GM20431 (cell line): ENCODE measurements at regions not wholly inside any gene's neighbourhood (a gene's known extent, or its start where the extent isn't known, plus 50 kb on each side); places are given as distances from the start of the nearest gene placed in this dataset.

Source experiments
- in situ Hi-C: fragments of 300-500 bp; cut with MseI, MboI; formaldehyde crosslinking; loops from one replicate; pipeline ENCODE4 v1.15.0; 2020; ENCODE audit warnings: low sequenced_read_pairs; ENCODE audit not compliant: unreplicated experiment

- in situ Hi-C loops: no loop called here
These were observed 124.6 kb upstream of the CDH4 start for GRCh38 chr20:61127311-61128039.

GRCh38 chr20:61128701-61129269 is 123.3 kb upstream of the CDH4 start:
- in situ Hi-C loops: no loop called here

- in situ Hi-C loops: no loop called here
These were observed 122.8 kb upstream of the CDH4 start for GRCh38 chr20:61129311-61129710.

DNA sequence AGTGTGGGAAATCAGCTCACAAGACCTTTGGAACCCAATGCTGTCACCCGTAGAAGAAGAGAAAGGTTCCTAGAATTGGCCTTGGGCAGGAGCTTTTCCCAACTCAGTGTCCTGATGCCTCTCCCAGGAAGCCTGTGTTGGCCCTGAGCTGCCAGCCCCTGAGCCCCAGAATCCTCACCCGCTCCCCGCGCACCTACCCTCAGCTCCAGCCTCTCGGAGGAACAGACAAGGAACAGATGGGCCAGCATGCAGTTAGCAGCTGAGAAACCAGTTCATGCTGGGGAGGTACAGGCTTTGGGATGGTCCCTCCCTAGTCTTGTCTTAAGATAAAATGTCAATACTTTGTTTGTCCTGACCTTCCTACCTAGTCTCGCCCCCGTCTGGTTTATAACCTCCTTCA is 121.9 kb upstream of the CDH4 start:
- in situ Hi-C loops: no loop called here

DNA sequence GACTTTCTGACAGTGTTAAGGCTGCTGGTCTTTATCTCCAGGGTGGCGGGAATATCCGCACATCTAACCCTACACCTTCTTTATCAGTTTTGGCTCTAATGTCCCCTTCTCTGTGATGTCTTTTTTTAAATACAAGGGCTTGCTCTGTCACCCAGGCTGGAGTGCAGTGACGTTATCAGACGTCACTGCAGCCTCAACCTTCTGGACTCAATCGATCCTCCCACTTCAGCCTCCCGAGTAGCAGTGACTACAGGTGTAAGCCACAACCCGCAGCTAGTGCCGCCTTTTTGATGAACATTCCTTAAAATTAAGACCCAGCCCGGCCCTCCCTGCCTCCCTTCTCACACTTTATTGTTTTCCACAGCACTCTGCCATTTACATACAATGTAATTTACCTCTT is 120.1 kb upstream of the CDH4 start:
- in situ Hi-C loops: no loop called here

DNA sequence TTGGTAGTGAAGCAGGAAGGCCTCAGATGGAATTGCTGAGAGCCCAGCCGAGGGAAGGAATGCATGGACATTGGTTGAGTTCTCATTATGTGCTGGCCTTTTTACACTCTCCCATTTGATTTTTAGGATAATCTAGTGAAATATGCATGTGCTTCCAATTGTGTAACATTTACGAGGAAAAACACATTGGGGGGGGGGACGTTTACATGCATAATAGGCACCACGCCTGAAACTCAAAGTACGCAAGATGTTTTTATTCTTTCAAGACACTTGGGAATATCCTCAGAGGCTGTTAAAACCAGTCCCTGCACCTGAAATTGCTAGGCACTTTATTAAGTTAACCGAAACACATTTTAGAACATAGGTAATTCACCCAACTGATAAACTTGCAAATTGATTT is 118.5 kb upstream of the CDH4 start:
- in situ Hi-C loops: no loop called here

GRCh38 chr20:61134296-61135030 is 117.6 kb upstream of the CDH4 start:
- in situ Hi-C loops: no loop called here

DNA sequence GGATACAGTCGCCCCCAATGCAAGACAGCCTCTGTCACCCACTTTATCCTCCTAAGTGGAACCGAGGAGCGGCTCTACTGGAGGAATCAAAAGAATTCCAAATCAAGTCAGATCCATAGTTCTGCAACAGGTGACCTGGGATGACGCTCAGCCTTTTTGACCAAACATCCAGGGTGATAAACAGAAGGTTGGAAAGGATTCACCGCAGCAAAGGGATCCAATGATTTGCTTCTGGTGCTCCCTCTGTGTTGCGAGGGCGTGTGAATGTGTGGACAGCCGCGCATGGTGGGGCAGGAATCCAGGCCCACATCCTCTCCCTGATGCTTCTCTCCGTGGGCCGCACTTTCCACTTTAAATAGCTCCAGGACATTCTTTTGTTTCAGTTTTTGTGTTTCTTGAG is 116.8 kb upstream of the CDH4 start:
- in situ Hi-C loops: no loop called here

DNA sequence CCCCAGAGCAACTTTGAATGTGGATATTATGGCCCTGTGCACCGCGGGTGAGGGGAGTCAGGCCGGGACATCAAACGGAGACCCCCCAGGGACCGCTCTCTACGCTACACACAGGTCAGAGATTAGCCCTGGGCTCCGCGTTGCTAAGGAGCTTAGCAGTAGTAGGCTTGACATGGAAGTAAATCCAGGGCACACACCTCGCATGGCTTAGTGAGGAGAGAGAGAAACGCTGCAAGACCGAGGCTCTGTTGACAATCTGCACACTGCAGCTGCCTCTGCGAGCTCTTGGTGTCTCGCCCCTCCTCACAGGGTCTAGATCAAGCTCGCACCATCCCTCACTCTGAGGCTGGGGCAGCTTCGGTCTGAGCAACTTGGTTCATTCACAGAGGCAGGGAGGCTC is 116.1 kb upstream of the CDH4 start:
- in situ Hi-C loops: no loop called here

- in situ Hi-C loops: no loop called here
These were observed 113.5 kb upstream of the CDH4 start for GRCh38 chr20:61138566-61138965.

GRCh38 chr20:61139031-61139430 is 113.0 kb upstream of the CDH4 start:
- in situ Hi-C loops: no loop called here

GRCh38 chr20:61140576-61140975 is 111.5 kb upstream of the CDH4 start:
- in situ Hi-C loops: no loop called here

GRCh38 chr20:61146023-61146422 is 106.0 kb upstream of the CDH4 start:
- in situ Hi-C loops: no loop called here

DNA sequence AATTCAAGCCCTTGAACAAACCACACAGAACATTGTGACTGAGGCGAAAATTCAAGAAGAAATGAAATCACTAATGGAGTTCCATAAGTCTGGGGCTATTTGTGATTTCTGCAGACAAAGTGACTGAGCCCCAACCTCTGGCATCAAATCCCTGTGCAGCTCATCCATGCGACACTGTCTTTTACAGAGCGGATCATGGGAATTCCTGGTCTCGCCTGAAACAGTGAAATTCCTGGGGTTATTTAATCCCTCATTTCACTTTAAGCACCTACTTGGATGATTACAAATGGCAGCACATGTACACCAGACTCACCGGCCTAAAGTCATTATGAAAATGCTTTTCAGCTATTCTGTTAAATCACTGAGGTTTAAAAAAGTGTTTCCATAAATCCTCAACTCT is 102.4 kb upstream of the CDH4 start:
- in situ Hi-C loops: no loop called here

DNA sequence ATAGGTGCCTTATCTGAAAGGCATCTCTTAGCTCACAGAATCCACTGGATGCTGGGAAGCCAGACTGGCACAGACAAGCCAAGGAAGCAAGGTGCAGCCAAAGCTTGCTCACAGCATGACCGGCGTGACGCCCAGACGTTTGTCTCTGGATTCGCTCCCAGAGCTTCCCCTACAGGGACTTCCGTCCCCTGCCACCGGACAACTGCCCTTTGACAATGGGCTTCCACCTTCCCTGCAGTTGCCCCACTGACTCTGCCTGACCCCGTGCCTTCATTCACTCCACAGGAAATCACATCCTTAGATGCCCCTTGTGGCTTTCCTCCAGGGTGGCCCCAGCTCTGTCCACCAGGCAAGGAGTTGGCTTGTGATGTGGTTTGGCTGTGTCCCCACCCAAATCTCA is 94.8 kb upstream of the CDH4 start:
- in situ Hi-C loops: no loop called here

- in situ Hi-C loops: no loop called here
These were observed 91.9 kb upstream of the CDH4 start for GRCh38 chr20:61159957-61160686.

DNA sequence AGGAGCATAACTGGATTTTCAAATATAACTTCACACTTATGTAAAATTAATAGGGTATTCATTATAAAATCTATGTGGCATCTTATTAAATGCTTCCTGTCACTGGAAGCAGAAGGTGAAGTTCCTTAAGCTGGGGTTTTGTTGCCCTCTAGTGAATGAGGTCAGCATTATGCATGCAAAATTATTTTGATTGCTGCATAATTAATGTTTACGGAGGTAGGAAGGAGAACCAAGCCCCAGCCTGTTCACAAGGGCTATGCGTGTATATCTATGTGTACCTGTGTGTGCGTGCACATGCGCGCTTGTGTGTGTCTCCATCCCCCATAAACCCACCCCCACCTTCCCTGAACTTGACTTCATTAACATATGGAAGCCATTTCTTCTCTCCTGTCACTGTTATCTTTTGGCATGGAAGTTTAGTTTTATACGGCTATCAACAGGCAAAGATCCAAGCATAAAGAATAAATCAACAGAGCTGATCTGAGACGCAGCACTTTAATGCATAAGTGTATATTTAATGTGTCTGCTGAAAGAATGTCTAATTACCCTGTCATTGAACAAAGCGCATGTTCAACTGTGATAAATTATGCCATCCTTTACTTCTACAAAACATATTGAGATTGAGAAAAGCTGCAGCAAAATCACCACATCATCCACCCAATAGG is 90.2 kb upstream of the CDH4 start:
- in situ Hi-C loops: no loop called here

- in situ Hi-C loops: no loop called here
These were observed 89.6 kb upstream of the CDH4 start for GRCh38 chr20:61162451-61162850.

GRCh38 chr20:61163031-61163430 is 89.0 kb upstream of the CDH4 start:
- in situ Hi-C loops: no loop called here

DNA sequence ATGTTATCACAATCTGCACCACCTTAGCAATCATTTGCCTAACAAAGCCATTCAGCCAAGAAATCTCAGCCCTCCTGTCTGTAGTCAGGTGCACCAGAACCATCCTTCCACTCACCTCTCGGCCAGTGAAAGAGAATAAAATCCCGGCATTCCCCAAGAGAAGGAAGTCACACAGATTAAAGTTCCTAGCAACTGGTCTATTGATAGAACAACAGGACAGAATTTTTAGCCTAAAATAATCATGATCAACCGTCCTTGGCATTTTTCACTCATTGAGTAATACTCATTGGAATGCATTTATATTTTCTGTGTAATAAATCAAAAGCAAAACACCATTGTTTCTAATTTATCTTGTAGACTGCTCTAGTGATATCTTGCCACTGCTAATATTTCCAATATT is 85.7 kb upstream of the CDH4 start:
- in situ Hi-C loops: no loop called here
